IMR-90 (cell line): ENCODE measurements at regions not wholly inside any gene's neighbourhood (a gene's known extent, or its start where the extent isn't known, plus 50 kb on each side); places are given as distances from the start of the nearest gene placed in this dataset.

Experiments used
- BHLHE40 ChIP-seq: fragments of 150-350 bp; IDR thresholded peaks from 2 replicates; pipeline ENCODE4 v1.6.1; 2016; ENCODE audit warnings: mild to moderate bottlenecking, low read depth, low read length
- CTCF ChIP-seq: conservative IDR thresholded peaks from 2 replicates; pipeline ENCODE4 v1.5.1; 2012; ENCODE audit warnings: mild to moderate bottlenecking, low read depth, low read length, improper control_type of control experiment
- RCOR1 ChIP-seq: IDR thresholded peaks from 2 replicates; pipeline ENCODE4 v1.6.1; 2012; ENCODE audit warnings: mild to moderate bottlenecking, low read length, improper control_type of control experiment; ENCODE audit not compliant: insufficient replicate concordance

GRCh38 chr4:146059865-146060264 is 115.7 kb upstream of the LSM6 start:
- no peak for TF ChIP-seq CTCF
- TF ChIP-seq BHLHE40, result no peak
- no peak for TF ChIP-seq RCOR1
